PC-3 (cell line): ENCODE measurements at regions not wholly inside any gene's neighbourhood (a gene's known extent, or its start where the extent isn't known, plus 50 kb on each side); places are given as distances from the start of the nearest gene placed in this dataset.

Experiments used
- CTCF ChIP-seq: fragments of 300-600 bp; sonication (generic); conservative IDR thresholded peaks from 2 replicates; pipeline ENCODE4 v1.5.1; 2017; ENCODE audit warnings: antibody characterized with exemption, low read depth, mild to moderate bottlenecking, low read length
- EZH2phosphoT487 ChIP-seq: fragments of 300-600 bp; sonication (generic); IDR thresholded peaks from 2 replicates; pipeline ENCODE4 v1.6.1; 2018; ENCODE audit warnings: mild to moderate bottlenecking, antibody characterized with exemption, low read length, borderline replicate concordance

DNA sequence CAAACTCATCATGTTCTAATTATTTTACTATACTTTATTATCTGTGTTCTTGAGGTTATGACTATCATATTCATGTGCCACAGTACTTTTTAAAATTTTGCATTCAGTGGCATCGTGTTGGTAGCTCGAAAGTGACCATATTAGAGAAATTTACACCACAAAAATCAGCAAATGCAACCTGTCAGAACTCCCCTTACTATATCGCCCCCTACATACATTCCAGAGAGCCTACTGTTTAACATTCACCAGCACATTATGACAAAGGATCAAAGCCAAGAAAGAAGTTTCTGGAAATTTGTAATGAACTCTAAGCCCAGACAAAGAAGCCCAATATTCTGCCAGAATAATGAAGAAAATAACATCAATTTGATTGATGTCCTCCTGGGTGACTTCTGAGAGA is 909.3 kb downstream of the LTN1 start:
- TF ChIP-seq CTCF (peak; percentile 18; the same call in 1 of the 2 replicates), EZH2phosphoT487 (no peak)
